A549 (cell line): ENCODE measurements at regions not wholly inside any gene's neighbourhood (a gene's known extent, or its start where the extent isn't known, plus 50 kb on each side); places are given as distances from the start of the nearest gene placed in this dataset.

Experiments used
- ATAC-seq, 2 experiments: fragments of 200-7000 bp in 1 of 2; fragments of >200 bp in 1 of 2; cut with Nextera tagmentation in 1 of 2; cut with Tn5 transposase in 1 of 2; 3 replicates each; pipeline versions ENCODE4 v1.8.0 to v1.9.1; 2018 to 2020; ENCODE audit warnings: mild to moderate bottlenecking in 1 of 2, moderate library complexity in 1 of 2
- CTCF ChIA-PET: fragments of 300-600 bp; sonication (Branson Sonifier 250); formaldehyde crosslinking; extraction: SDS; loops from one replicate; lab custom pipeline; 2021; ENCODE audit warnings: antibody characterized with exemption, inconsistent platforms; lab: Yijun Ruan, JAX
- POLR2A ChIA-PET: fragments of 350-600 bp; formaldehyde crosslinking; extraction: SDS; loops from one replicate; lab custom pipeline; 2021; ENCODE audit warnings: antibody characterized with exemption, inconsistent platforms; lab: Yijun Ruan, JAX
- DNase-seq, 2 experiments: peaks; one replicate each; pipeline versions ENCODE4 v3.0.0 to v3.0.0-alpha.2; 2011 to 2016; ENCODE audit warnings: low read depth in 1 of 2, low spot score in 1 of 2
- FAIRE-seq: peaks from 2 replicates; lab custom pipeline; 2011; peaks lifted over from hg19 to GRCh38; lab: Jason Lieb, UNC
- H3K27ac ChIP-seq, 2 experiments: fragments of >200 bp; sonication (Bioruptor Twin); formaldehyde crosslinking; 3 replicates each; pipeline ENCODE4 v1.5.1; 2016 to 2017
- H3K4me1 ChIP-seq: fragments of >200 bp; sonication (Bioruptor Twin); formaldehyde crosslinking; 3 replicates; pipeline ENCODE4 v1.6.1; 2016
- H3K4me2 ChIP-seq: fragments of >200 bp; sonication (Bioruptor Twin); formaldehyde crosslinking; 3 replicates; pipeline ENCODE4 v1.6.1; 2016
- H3K4me3 ChIP-seq: fragments of >200 bp; sonication (Bioruptor Twin); formaldehyde crosslinking; 3 replicates; pipeline ENCODE4 v1.5.1; 2016
- H3K9me3 ChIP-seq: fragments of >200 bp; sonication (Bioruptor Twin); formaldehyde crosslinking; 3 replicates; pipeline ENCODE4 v1.6.1; 2016
- ATOH8 ChIP-seq: fragments of 250-450 bp; sonication (Bioruptor Pico); IDR thresholded peaks from 2 replicates; pipeline ENCODE4 v1.5.0; 2020; ENCODE audit warnings: low read depth, mild to moderate bottlenecking, moderate library complexity
- BCL3 ChIP-seq: fragments of >200 bp; sonication (Bioruptor Twin); formaldehyde crosslinking; IDR thresholded peaks from 3 replicates; pipeline ENCODE4 v1.6.1; 2016
- BHLHE40 ChIP-seq: IDR thresholded peaks from 2 replicates; pipeline ENCODE4 v1.6.1; 2012; ENCODE audit warnings: low read depth, low read length, inconsistent platforms
- E2F6 ChIP-seq: IDR thresholded peaks from 2 replicates; pipeline ENCODE4 v1.6.1; 2012; ENCODE audit warnings: low read depth, borderline replicate concordance
- EP300 ChIP-seq, 2 experiments: fragments of >200 bp; sonication (Bioruptor Twin); formaldehyde crosslinking; IDR thresholded peaks; 2 replicates in 1 of 2; 3 replicates in 1 of 2; pipeline ENCODE4 v1.6.1; 2016 to 2017
- ESRRA ChIP-seq: fragments of 150-350 bp; IDR thresholded peaks from 2 replicates; pipeline ENCODE4 v1.6.1; 2014; ENCODE audit warnings: mild to moderate bottlenecking, low read length, borderline replicate concordance
- HMGXB4 ChIP-seq: fragments of 250-450 bp; sonication (Bioruptor Pico); IDR thresholded peaks from 2 replicates; pipeline ENCODE4 v1.5.0; 2021; ENCODE audit warnings: mild to moderate bottlenecking, moderate library complexity, borderline replicate concordance
- KDM5A ChIP-seq: fragments of 200-600 bp; sonication (generic); IDR thresholded peaks from 2 replicates; pipeline ENCODE4 v1.6.1; 2016; ENCODE audit warnings: antibody characterized with exemption, mild to moderate bottlenecking
- MYC ChIP-seq: IDR thresholded peaks from 2 replicates; pipeline ENCODE4 v1.6.1; 2012; ENCODE audit warnings: mild to moderate bottlenecking, inconsistent platforms, low read length, improper control_type of control experiment, borderline replicate concordance
- NR3C1 ChIP-seq: fragments of >200 bp; sonication (Bioruptor Twin); formaldehyde crosslinking; IDR thresholded peaks from 3 replicates; pipeline ENCODE4 v1.6.1; 2017
- PHF8 ChIP-seq: fragments of 200-600 bp; sonication (generic); IDR thresholded peaks from 2 replicates; pipeline ENCODE4 v1.6.1; 2016; ENCODE audit warnings: low read depth, mild to moderate bottlenecking, antibody characterized with exemption, moderate library complexity, borderline replicate concordance
- POLR2A ChIP-seq: IDR thresholded peaks from 2 replicates; pipeline ENCODE4 v1.6.1; 2012; ENCODE audit warnings: mild to moderate bottlenecking, low read length
- POLR2AphosphoS2 ChIP-seq: conservative IDR thresholded peaks from 2 replicates; pipeline ENCODE4 v1.6.1; 2012; ENCODE audit warnings: low read length, improper control_type of control experiment, inconsistent platforms
- RARB ChIP-seq: fragments of 250-450 bp; sonication (Bioruptor Pico); IDR thresholded peaks from 2 replicates; pipeline ENCODE4 v1.8.0; 2021; ENCODE audit warnings: mild to moderate bottlenecking, moderate library complexity
- RCOR1 ChIP-seq: fragments of 150-350 bp; IDR thresholded peaks from 2 replicates; pipeline ENCODE4 v1.6.1; 2014; ENCODE audit warnings: antibody characterized with exemption, low read length, low read depth
- REST ChIP-seq: fragments of 200-600 bp; sonication (generic); IDR thresholded peaks from 2 replicates; pipeline ENCODE4 v1.6.1; 2016; ENCODE audit warnings: antibody characterized with exemption, mild to moderate bottlenecking, moderate library complexity
- RNF2 ChIP-seq: fragments of 200-600 bp; sonication (generic); IDR thresholded peaks from 2 replicates; pipeline ENCODE4 v1.6.1; 2016; ENCODE audit warnings: low read depth, mild to moderate bottlenecking, antibody characterized with exemption, moderate library complexity, borderline replicate concordance
- SMC3 ChIP-seq: fragments of >200 bp; sonication (Bioruptor Twin); formaldehyde crosslinking; IDR thresholded peaks from 3 replicates; pipeline ENCODE4 v1.6.1; 2018; ENCODE audit warnings: inconsistent platforms
- TP53 ChIP-seq: fragments of 250-450 bp; sonication (Bioruptor Pico); IDR thresholded peaks from 2 replicates; pipeline ENCODE4 v1.5.0; 2021; ENCODE audit warnings: mild to moderate bottlenecking, moderate library complexity
- USF2 ChIP-seq: fragments of 450-650 bp; IDR thresholded peaks from 2 replicates; pipeline ENCODE4 v1.6.1; 2014; ENCODE audit warnings: antibody characterized with exemption
- ZFP36 ChIP-seq: fragments of 450-650 bp; IDR thresholded peaks from 2 replicates; pipeline ENCODE4 v1.6.1; 2014; ENCODE audit warnings: borderline replicate concordance; ENCODE audit not compliant: partially characterized antibody
- ZSCAN20 ChIP-seq: fragments of 250-450 bp; sonication (Bioruptor Pico); IDR thresholded peaks from 2 replicates; pipeline ENCODE4 v1.8.0; 2022; ENCODE audit warnings: mild to moderate bottlenecking, moderate library complexity
- WGBS: methylation state at CpG from one replicate; pipeline ENCODE4 v1.1.6; 2017; ENCODE audit errors: missing lambda C conversion rate; 5-methylcytosine and 5-hydroxymethylcytosine counted together

- WGBS, result 95% methylated on average over 3 of the region's 3 CpGs
- FAIRE-seq, result no peak
Measured at GRCh38 chr13:50285283-50285682, 270.0 kb downstream of the KCNRG start.

GRCh38 chr13:50286324-50286723 is 271.1 kb downstream of the KCNRG start:
- no peak for FAIRE-seq
- Histone ChIP-seq H3K27ac (no peak overlapping the region), H3K4me3 (no peak overlapping the region), H3K4me1 (no peaks in the 10 kb centered on the region), H3K4me2 (no peak overlapping the region), H3K9me3 (no peaks in the 10 kb centered on the region)
- ChIA-PET CTCF (no interaction called here), POLR2A (no interaction called here)
- no peak for ATAC-seq
- DNase-seq, result no peak
- TF ChIP-seq KDM5A (no peak), NR3C1 (no peak), PHF8 (no peak), ZSCAN20 (no peak), ESRRA (no peak), ATOH8 (CRISPR knock-in tag) (no peak), MYC (no peak), POLR2AphosphoS2 (no peak)
- 67% methylated on average over 3 of the region's 3 CpGs for WGBS

More at GRCh38 chr13:50285283-50285682, 270.0 kb downstream of the KCNRG start:
- TF ChIP-seq TP53 (CRISPR knock-in tag), result no peak
- TF ChIP-seq RCOR1, result no peak
- TF ChIP-seq SMC3, result no peak
- no peak for TF ChIP-seq KDM5A
- no peak for TF ChIP-seq NR3C1
- TF ChIP-seq, all 56 proteins: peak for 0
- ChIA-PET CTCF (no interaction called here), POLR2A (no interaction called here)
- Histone ChIP-seq H3K27ac (no peak overlapping the region), H3K9me3 (no peaks in the 10 kb centered on the region), H3K4me3 (no peak overlapping the region), H3K4me1 (no peaks in the 10 kb centered on the region), H3K4me2 (no peak overlapping the region)
- ATAC-seq (no peak), DNase-seq (no peak)

GRCh38 chr13:50290186-50290585 is 274.9 kb downstream of the KCNRG start:
- TF ChIP-seq USF2 (no peak), POLR2A (no peak), EP300 (IDR thresholded peaks at IDR 0.05) (no peak), RARB (CRISPR knock-in tag) (no peak), HMGXB4 (CRISPR knock-in tag) (no peak), NR3C1 (no peak)
- H3K4me3 ChIP-seq, result no peak overlapping the region
- POLR2A ChIA-PET, result no interaction called here
- no peaks in the 10 kb centered on the region for H3K4me1 ChIP-seq
- DNase-seq, result no peak
- WGBS, result 96% methylated on average over 1 of the region's 1 CpG
- no peak for FAIRE-seq
- H3K9me3 ChIP-seq, result no peaks in the 10 kb centered on the region
- no peak overlapping the region for H3K4me2 ChIP-seq
- H3K27ac ChIP-seq, result no peak overlapping the region
- CTCF ChIA-PET, result no interaction called here
- no peak for ATAC-seq

GRCh38 chr13:50291611-50292010 is 276.4 kb downstream of the KCNRG start:
- no peak overlapping the region for H3K4me2 ChIP-seq
- no peak for ATAC-seq
- H3K4me3 ChIP-seq, result no peak overlapping the region
- CTCF ChIA-PET, result no interaction called here
- no peak for DNase-seq
- POLR2A ChIA-PET, result no interaction called here
- no peak for FAIRE-seq
- H3K27ac ChIP-seq, result no peak overlapping the region
- H3K4me1 ChIP-seq, result no peaks in the 10 kb centered on the region
- no peaks in the 10 kb centered on the region for H3K9me3 ChIP-seq
- 14% methylated on average over 2 of the region's 2 CpGs for WGBS
- TF ChIP-seq E2F6 (no peak), REST (no peak), ZFP36 (no peak), POLR2A (no peak), PHF8 (no peak), BCL3 (no peak), MYC (no peak), RNF2 (no peak), BHLHE40 (no peak)
